Bone marrow (tissue), 2 donors: ENCODE measurements at regions not wholly inside any gene's neighbourhood (a gene's known extent, or its start where the extent isn't known, plus 50 kb on each side); places are given as distances from the start of the nearest gene placed in this dataset.

Source experiments
- DNase-seq, 2 donors: peaks; one replicate each; lab custom pipeline; 2025; lab: John Stamatoyannopoulos, UW

- DNase-seq, result no peak
Measured at GRCh38 chr3:162007722-162008121, 511.1 kb downstream of the OTOL1 start.

DNA sequence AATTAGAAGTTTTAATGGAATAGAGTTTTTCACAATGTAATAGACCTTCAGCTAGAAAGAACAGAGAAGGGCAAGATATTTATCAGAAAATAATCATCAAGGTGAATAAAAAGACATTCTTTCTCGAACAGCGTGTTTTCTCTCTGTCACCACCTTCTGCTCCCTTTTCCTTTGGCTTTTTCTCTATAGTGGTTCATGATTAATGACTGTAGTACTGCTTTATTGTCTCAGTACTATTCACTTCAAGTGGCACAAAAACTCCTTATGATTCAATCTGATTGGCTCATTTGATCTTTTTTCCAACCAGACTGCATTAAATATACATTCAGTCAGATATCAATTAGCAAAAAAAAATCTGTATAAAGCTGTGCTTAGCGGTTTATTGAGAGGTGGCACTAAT, 516.0 kb downstream of the OTOL1 start:
- no peak for DNase-seq

- DNase-seq, result no peak
Measured at GRCh38 chr3:162014284-162014683, 517.7 kb downstream of the OTOL1 start.

- DNase-seq, result no peak
Measured at GRCh38 chr3:162015856-162016255, 519.2 kb downstream of the OTOL1 start.

DNA sequence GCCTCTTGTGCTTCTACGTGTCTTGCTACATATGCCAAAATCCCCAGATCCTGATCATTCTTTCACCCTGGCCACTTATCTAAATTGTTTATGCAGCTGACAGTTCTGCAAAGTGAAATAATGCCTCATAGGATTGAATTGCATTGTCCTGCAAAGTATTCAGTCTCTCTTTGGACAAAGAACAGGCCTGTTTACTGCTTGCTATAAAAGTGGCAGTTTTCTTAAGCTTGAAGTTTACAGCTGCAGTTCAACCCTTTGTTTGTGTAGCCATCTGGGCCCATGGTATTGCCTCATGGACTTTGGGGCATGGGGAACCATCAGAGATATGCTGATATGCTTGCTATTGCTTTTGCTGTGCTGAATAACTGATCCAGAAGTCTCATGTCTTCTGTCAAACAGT, 523.2 kb downstream of the OTOL1 start:
- no peak for DNase-seq

GRCh38 chr3:162021206-162021605, 524.6 kb downstream of the OTOL1 start:
- DNase-seq, result no peak

- no peak for DNase-seq
Measured at GRCh38 chr3:162022911-162023310, 526.3 kb downstream of the OTOL1 start.

- no peak for DNase-seq
Measured at GRCh38 chr3:162029736-162030135, 533.1 kb downstream of the OTOL1 start.

DNA sequence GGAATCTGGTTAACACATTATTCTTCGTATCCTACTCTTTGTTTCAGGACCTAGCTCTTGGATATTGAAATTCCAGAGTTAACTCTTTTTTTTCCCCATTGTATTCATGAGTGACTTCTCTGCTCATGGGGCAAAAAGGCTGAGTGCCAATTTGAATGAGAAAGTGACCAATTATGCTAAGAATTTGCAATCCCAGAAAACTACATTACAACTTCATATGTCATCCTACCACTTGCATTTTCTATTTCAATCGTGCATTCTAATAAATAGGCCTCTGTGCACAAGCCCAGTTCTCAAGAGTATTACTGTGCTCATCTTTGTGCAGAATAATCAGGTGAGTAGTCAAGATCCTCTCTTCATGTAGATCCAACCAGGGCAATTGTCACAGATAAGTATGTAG, 537.8 kb downstream of the OTOL1 start:
- no peak for DNase-seq

GRCh38 chr3:162041622-162042021, 545.0 kb downstream of the OTOL1 start:
- no peak for DNase-seq

- no peak for DNase-seq
Measured at GRCh38 chr3:162052636-162053035, 556.0 kb downstream of the OTOL1 start.

DNA sequence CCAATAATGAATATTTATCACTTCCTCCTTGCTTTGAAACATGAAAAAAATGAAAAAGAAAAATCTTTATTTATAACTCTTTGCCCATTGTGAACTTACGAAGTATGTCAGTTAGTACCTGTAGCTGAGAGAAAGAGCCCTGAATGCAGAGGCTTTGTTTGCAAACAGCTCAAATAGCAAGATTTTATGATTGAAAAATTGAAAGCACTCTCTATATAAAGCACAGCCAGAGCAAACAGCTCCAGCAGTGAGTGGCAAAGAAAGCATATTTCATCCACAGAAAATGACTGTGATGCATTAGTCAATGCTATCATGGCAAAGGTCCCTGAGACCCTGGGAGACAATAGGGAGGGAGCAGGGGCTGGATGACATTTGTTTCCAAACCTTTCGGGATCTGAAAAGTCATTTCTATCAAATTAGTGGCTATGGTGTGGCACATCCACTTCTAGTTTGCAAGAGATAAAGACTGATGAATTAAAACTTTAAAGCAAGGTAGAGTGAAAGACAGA, 576.1 kb downstream of the OTOL1 start:
- no peak for DNase-seq

GRCh38 chr3:162073422-162073975, 576.9 kb downstream of the OTOL1 start:
- no peak for DNase-seq

DNA sequence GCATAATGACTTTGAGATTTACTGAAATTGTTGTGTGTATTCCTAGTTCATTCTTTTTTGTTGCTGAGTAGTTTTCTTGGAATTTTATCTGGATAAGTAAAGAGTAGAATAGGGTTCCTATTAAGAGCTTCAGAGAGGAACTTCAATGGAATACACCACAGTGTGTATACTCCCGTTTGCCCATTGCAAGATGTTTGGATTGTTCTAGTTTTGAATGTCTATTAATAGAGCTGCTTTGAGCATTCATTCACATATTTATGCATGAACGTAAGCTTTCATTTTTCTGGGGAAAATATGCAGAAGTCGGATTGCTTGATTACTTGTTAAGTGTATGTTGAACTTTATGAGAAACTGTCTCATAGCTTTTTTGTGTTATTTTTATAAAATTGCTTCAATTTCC, 580.5 kb downstream of the OTOL1 start:
- DNase-seq, result no peak

DNA sequence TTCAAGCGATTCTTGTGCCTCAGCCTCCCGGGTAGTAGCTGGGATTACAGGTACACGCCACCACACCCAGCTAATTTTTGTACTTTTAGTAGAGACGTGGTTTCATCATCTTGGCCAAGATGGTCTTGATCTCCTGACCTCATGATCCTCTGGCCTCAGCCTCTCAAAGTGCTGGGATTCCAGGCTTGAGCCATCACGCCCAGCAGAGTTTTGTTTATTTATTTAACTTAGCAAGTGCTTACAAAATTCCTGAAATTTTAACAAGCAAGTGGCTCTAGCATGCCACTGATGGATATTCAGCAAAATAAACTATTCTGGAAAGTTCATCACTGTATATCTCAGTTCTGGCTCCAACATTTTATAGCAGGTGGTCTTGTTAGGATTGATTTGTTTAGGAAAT, 585.9 kb downstream of the OTOL1 start:
- DNase-seq, result no peak

- no peak for DNase-seq
Measured at GRCh38 chr3:162087361-162087760, 590.8 kb downstream of the OTOL1 start.

DNA sequence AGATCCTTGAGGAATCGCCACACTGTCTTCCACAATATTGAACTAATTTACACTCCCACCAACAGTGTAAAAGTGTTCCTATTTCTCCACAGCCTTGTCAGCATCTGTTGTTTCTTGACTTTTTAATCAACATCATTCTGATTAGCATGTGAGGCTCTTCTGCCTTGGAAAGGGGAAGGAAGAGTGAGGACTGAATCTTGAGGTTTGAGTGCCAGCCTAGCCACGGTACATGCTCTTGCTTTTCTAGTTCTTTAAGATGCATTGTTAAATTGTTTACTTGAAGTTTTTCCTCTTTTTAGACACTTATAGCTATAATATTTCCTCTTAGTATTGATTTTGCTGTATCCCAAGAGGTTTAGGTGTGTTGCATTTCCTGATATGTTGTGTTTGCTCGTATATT, 596.1 kb downstream of the OTOL1 start:
- DNase-seq, result peak in 1 of 2 donors; percentile 56

- peak in 1 of 2 donors; percentile 67 for DNase-seq
Measured at GRCh38 chr3:162094301-162094700, 597.7 kb downstream of the OTOL1 start.

- no peak for DNase-seq
Measured at GRCh38 chr3:162096874-162097273, 600.3 kb downstream of the OTOL1 start.

DNA sequence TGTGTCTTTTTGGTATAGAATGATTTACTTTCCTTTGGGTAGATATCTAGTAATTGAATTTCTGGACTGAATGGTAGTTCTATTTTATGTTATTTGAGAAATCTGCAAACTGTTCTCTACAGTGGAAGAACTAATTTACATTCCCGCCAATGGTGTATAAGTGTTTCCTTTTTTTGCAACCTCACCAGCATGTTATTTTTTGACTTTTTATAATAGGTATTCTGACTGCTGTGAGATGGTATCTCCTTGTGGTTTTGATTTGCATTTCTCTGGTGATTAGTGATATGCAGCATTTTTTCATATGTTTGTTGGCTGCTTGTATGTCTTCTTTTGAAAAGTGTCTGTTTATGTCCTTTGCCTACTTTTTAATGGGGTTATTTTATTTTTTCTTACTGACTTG, 607.2 kb downstream of the OTOL1 start:
- no peak for DNase-seq

GRCh38 chr3:162111861-162112260, 615.3 kb downstream of the OTOL1 start:
- no peak for DNase-seq

DNA sequence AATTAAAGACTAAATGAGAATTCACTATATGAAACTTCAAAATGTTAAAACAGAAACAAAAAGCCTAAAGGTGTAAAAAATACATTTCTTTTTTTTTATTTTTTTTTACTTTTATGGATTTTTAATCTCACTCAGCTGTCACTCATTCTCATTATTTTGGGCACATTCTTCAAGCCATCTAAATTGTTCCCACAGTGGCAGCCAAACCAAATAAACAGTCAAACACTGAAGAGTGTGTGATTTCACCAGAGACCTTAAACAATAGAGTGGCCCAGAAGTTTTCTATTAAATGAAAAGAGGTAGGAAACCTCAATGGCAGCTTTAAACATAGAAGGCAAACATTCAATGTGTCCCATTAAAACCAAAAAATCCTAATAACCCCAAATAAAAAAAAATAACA, 616.1 kb downstream of the OTOL1 start:
- DNase-seq, result no peak

- no peak for DNase-seq
Measured at GRCh38 chr3:162117961-162118360, 621.4 kb downstream of the OTOL1 start.

GRCh38 chr3:162119651-162120050, 623.0 kb downstream of the OTOL1 start:
- no peak for DNase-seq

DNA sequence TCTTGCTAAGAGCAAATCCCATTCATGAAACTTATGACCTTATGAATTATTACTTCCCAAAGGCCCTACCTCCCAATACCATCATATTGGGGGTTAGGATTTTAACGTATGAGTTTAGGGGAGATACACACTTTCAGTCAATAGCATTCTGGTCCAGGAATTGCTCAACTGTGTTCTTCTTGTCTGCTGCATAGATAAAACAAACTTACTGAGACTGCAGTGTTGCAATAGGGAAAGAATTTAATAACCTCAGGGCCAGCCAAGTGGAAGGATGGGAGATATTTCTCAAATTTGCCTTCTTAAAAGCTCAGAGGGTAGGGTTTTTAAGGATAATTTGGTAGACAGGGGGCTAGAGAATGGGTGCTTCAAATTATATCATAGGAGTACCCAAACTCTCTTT, 625.8 kb downstream of the OTOL1 start:
- DNase-seq, result no peak
